GM23248 (cell line): ENCODE measurements at regions not wholly inside any gene's neighbourhood (a gene's known extent, or its start where the extent isn't known, plus 50 kb on each side); places are given as distances from the start of the nearest gene placed in this dataset.
"Not testable (repeated sequence)": the region's sequence is repeated elsewhere in the genome, so short reads cannot be mapped to it uniquely, and the experiment has no call there.

ENCODE experiments used
- DNase-seq: peaks from one replicate; pipeline ENCODE4 v3.0.0-alpha.2; 2015
- H2AFZ ChIP-seq: fragments of 200-600 bp; sonication (generic); 2 replicates; pipeline ENCODE4 v1.6.1; 2016; ENCODE audit warnings: antibody characterized with exemption
- H3F3A ChIP-seq: fragments of 200-600 bp; sonication (generic); 2 replicates; pipeline ENCODE4 v1.6.1; 2016; ENCODE audit warnings: mild to moderate bottlenecking, antibody characterized with exemption, mixed run types; ENCODE audit not compliant: insufficient read depth
- H3K27ac ChIP-seq: fragments of 200-600 bp; sonication (generic); 2 replicates; pipeline ENCODE4 v1.5.1; 2016; ENCODE audit warnings: mild to moderate bottlenecking
- H3K27me3 ChIP-seq: fragments of 200-600 bp; sonication (generic); replicated peaks from 2 replicates; pipeline ENCODE4 v1.6.1; 2016; ENCODE audit warnings: mild to moderate bottlenecking; ENCODE audit not compliant: insufficient read depth
- H3K36me3 ChIP-seq: fragments of 200-600 bp; sonication (generic); 2 replicates; pipeline ENCODE4 v1.6.1; 2016; ENCODE audit warnings: low read depth, mild to moderate bottlenecking
- H3K4me1 ChIP-seq: fragments of 200-600 bp; sonication (generic); 2 replicates; pipeline ENCODE4 v1.6.1; 2016; ENCODE audit warnings: mild to moderate bottlenecking; ENCODE audit not compliant: insufficient read depth
- H3K4me2 ChIP-seq: fragments of 200-600 bp; sonication (generic); one replicate; pipeline ENCODE4 v1.6.1; 2016; ENCODE audit warnings: mild to moderate bottlenecking; ENCODE audit not compliant: unreplicated experiment
- H3K4me3 ChIP-seq: fragments of 200-600 bp; sonication (generic); 2 replicates; pipeline ENCODE4 v1.5.1; 2016; ENCODE audit warnings: mild to moderate bottlenecking
- H3K79me2 ChIP-seq: fragments of 200-600 bp; sonication (generic); 2 replicates; pipeline ENCODE4 v1.6.1; 2016; ENCODE audit warnings: mild to moderate bottlenecking; ENCODE audit not compliant: insufficient read depth
- H3K9ac ChIP-seq: fragments of 200-600 bp; sonication (generic); 2 replicates; pipeline ENCODE4 v1.6.1; 2016; ENCODE audit warnings: mild to moderate bottlenecking
- H3K9me2 ChIP-seq: fragments of 200-600 bp; sonication (generic); 2 replicates; pipeline ENCODE4 v1.6.1; 2016; ENCODE audit warnings: mixed run types, mild to moderate bottlenecking, moderate library complexity; ENCODE audit not compliant: insufficient read depth
- H3K9me3 ChIP-seq: fragments of 200-600 bp; sonication (generic); one replicate; pipeline ENCODE4 v1.6.1; 2017; ENCODE audit warnings: low read depth
- H4K20me1 ChIP-seq: fragments of 200-600 bp; sonication (generic); 2 replicates; pipeline ENCODE4 v1.6.0; 2016; ENCODE audit not compliant: insufficient read depth
- EZH2 ChIP-seq: fragments of 200-600 bp; sonication (generic); IDR thresholded peaks from 2 replicates; pipeline ENCODE4 v1.6.1; 2018; ENCODE audit warnings: antibody characterized with exemption, mild to moderate bottlenecking; ENCODE audit not compliant: insufficient read depth, poor library complexity, severe bottlenecking
- EZH2phosphoT487 ChIP-seq: fragments of 200-600 bp; sonication (generic); IDR thresholded peaks from 2 replicates; pipeline ENCODE4 v1.6.1; 2018; ENCODE audit warnings: antibody characterized with exemption, moderate library complexity, mild to moderate bottlenecking, low read depth; ENCODE audit not compliant: insufficient read depth
- WGBS, 2 experiments: methylation state at CpG; one replicate each; pipeline ENCODE4 v1.1.6; 2015 to 2017; ENCODE audit warnings: low lambda C conversion rate in 2 of 2, low coverage in 1 of 2; ENCODE audit errors: missing lambda C conversion rate in 2 of 2; 5-methylcytosine and 5-hydroxymethylcytosine counted together
- in situ Hi-C: fragments of 300-500 bp; cut with MboI; formaldehyde crosslinking; loops from 2 replicates; pipeline ENCODE4 v1.15.0; 2020

DNA sequence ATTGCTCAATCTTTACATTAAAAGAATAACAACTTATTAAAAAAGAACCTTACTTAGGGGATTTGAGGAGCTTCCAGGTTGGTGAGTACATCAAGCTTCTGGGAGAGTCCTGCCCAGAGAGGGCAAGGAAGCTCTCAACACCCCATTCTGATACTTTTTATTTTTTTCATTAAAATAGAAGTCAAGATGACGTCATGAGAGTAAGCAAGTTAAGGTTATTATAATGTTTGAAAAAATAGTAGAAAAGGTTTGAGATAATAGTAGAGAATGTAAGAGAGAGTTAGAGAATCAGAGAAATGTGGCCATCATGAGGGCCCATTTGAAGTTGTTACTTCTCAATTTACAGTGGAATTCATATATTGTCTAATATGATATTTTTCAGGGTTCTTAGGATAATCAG, 221.0 kb upstream of the SLC16A7 start:
- no peaks in the 10 kb centered on the region for H3K79me2 ChIP-seq
- H3K4me1 ChIP-seq: no peaks in the 10 kb centered on the region
- no peaks in the 10 kb centered on the region for H3K9me2 ChIP-seq
- no peak for DNase-seq
- TF ChIP-seq EZH2: no peak
- TF ChIP-seq EZH2phosphoT487: no peak
- H3K27ac ChIP-seq: no peak overlapping the region
- H3K27me3 ChIP-seq: no peaks in the 10 kb centered on the region
- no peak overlapping the region for H2AFZ ChIP-seq
- in situ Hi-C loops: no loop called here
- no peak overlapping the region for H3K4me2 ChIP-seq
- no peaks in the 10 kb centered on the region for H3K36me3 ChIP-seq
- H3K9ac ChIP-seq: no peak overlapping the region
- H3F3A ChIP-seq: no peaks in the 10 kb centered on the region
- 79 to 81% methylated on average over 1 of the region's 1 CpG for WGBS, 2 experiments
- H3K9me3 ChIP-seq: no peaks in the 10 kb centered on the region
- no peak overlapping the region for H3K4me3 ChIP-seq
- no peaks in the 10 kb centered on the region for H4K20me1 ChIP-seq

DNA sequence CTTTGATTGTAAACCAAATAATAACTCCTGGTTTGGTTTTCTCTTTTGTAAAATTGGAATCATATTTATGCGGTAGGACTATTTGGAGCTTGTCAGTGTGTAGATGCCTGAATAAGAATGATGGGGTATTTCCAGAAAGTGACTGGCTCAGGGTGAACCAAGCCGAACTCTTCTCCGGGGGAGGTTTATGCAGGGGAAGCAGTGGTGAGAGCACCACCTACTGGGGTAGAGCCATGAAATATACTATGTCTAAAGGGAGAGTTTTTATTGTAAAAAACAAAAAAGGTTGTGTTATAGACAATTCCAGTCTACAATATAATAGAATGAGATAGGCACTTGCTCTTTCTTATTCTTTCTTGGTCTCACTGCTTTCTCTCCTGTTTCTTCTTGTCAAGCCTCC, 222.9 kb upstream of the SLC16A7 start:
- H2AFZ ChIP-seq: peak overlapping the region; percentile 50; the same call in 1 of the 2 replicates
- H4K20me1 ChIP-seq: no peaks in the 10 kb centered on the region
- no peaks in the 10 kb centered on the region for H3K9me2 ChIP-seq
- H3K4me3 ChIP-seq: no peak overlapping the region
- H3F3A ChIP-seq: no peaks in the 10 kb centered on the region
- no peak overlapping the region for H3K27ac ChIP-seq
- H3K27me3 ChIP-seq: no peaks in the 10 kb centered on the region
- H3K36me3 ChIP-seq: no peaks in the 10 kb centered on the region
- in situ Hi-C loops: no loop called here
- H3K4me1 ChIP-seq: no peaks in the 10 kb centered on the region
- no peak overlapping the region for H3K9ac ChIP-seq
- TF ChIP-seq EZH2 (no peak), EZH2phosphoT487 (no peak)
- WGBS, 2 experiments: 46 to 48% methylated on average over 3 of the region's 3 CpGs
- H3K4me2 ChIP-seq: no peak overlapping the region
- H3K79me2 ChIP-seq: no peaks in the 10 kb centered on the region
- H3K9me3 ChIP-seq: no peaks in the 10 kb centered on the region
- peak; percentile 46 for DNase-seq

DNA sequence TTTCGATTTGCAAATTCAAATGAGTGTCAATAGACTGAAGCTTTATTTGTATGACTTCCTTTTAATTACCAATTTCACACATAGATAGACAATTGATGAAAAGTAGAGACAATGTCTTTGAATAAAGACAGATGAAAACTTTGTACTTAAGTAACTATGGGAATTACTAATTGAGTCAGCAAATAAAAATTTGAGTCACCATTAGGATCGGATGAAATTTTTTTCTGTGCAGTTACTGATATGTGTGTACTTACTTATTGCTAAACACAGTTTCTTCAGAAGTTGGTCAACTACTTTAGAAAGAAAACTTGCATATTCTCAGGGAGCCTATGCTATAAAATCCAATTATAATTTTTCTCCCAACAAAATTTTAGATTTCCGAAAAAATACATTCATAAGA, 224.9 kb upstream of the SLC16A7 start:
- Histone ChIP-seq H3K36me3 (no peaks in the 10 kb centered on the region), H3K4me1 (no peaks in the 10 kb centered on the region), H3K27ac (no peak overlapping the region), H3K4me3 (no peak overlapping the region), H3K9ac (no peak overlapping the region), H3F3A (no peaks in the 10 kb centered on the region), H3K9me3 (no peaks in the 10 kb centered on the region), H4K20me1 (no peaks in the 10 kb centered on the region), H3K9me2 (no peaks in the 10 kb centered on the region), H3K27me3 (no peaks in the 10 kb centered on the region), H3K79me2 (no peaks in the 10 kb centered on the region), H3K4me2 (no peak overlapping the region), H2AFZ (peak overlapping the region; percentile 28; the same call in 1 of the 2 replicates)
- peak; percentile 10 for DNase-seq
- 71 to 72% methylated on average over 3 of the region's 3 CpGs for WGBS, 2 experiments
- no peak for TF ChIP-seq EZH2phosphoT487
- no peak for TF ChIP-seq EZH2
- in situ Hi-C loops: no loop called here

GRCh38 chr12:59365133-59365532, 230.7 kb upstream of the SLC16A7 start:
- H3K4me1 ChIP-seq: no peaks in the 10 kb centered on the region
- H2AFZ ChIP-seq: no peak overlapping the region
- 36 to 42% methylated on average over 2 of the region's 2 CpGs for WGBS, 2 experiments
- no peak overlapping the region for H3K9ac ChIP-seq
- no peak overlapping the region for H3K27ac ChIP-seq
- H3K4me3 ChIP-seq: no peak overlapping the region
- H3K9me3 ChIP-seq: no peaks in the 10 kb centered on the region
- in situ Hi-C loops: no loop called here
- no peaks in the 10 kb centered on the region for H3K27me3 ChIP-seq
- no peaks in the 10 kb centered on the region for H4K20me1 ChIP-seq
- DNase-seq: no peak
- H3K4me2 ChIP-seq: no peak overlapping the region
- H3K36me3 ChIP-seq: no peaks in the 10 kb centered on the region
- no peak for TF ChIP-seq EZH2
- no peak for TF ChIP-seq EZH2phosphoT487
- H3K9me2 ChIP-seq: no peaks in the 10 kb centered on the region; the same call in 1 of the 2 replicates
- no peaks in the 10 kb centered on the region for H3K79me2 ChIP-seq
- no peaks in the 10 kb centered on the region for H3F3A ChIP-seq

GRCh38 chr12:59357811-59358210, 238.0 kb upstream of the SLC16A7 start:
- Histone ChIP-seq H3K27me3 (no peaks in the 10 kb centered on the region), H3K79me2 (no peaks in the 10 kb centered on the region), H3K36me3 (no peaks in the 10 kb centered on the region), H3K4me2 (no peak overlapping the region), H3K9me3 (no peaks in the 10 kb centered on the region), H4K20me1 (no peaks in the 10 kb centered on the region), H3K27ac (no peak overlapping the region), H3K9ac (no peak overlapping the region), H3K9me2 (no peaks in the 10 kb centered on the region; the same call in 1 of the 2 replicates), H3F3A (no peaks in the 10 kb centered on the region), H3K4me3 (no peak overlapping the region), H3K4me1 (no peaks in the 10 kb centered on the region), H2AFZ (peak overlapping the region; percentile 56)
- no peak for DNase-seq
- in situ Hi-C loops: no loop called here
- no peak for TF ChIP-seq EZH2
- no peak for TF ChIP-seq EZH2phosphoT487
- WGBS, 2 experiments: 0 to 11% methylated on average over 1 of the region's 1 CpG

DNA sequence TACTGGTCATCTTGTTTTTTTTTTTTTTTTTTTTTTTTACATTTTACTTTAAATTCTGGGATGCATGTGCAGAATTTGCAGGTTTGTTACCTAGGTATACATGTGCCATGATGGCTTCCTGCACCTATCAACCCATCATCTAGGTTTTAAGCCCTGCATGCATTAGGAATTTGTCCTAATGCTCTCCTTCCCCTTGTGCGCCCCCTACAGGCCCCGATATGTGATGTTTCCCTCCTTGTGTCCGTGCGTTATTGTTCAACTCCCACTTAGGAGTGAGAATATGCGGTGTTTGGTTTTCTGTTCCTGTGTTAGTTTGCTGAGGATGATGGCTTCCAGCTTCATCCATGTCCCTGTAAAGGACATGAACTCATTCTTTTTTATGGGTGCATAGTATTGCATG, 249.6 kb upstream of the SLC16A7 start:
- H3K79me2 ChIP-seq, DNase-seq, H3K4me3 ChIP-seq, H3K36me3 ChIP-seq, H4K20me1 ChIP-seq, H3K27ac ChIP-seq, H3K9me3 ChIP-seq, H3F3A ChIP-seq, H3K9me2 ChIP-seq, H2AFZ ChIP-seq, H3K4me1 ChIP-seq, H3K27me3 ChIP-seq, H3K9ac ChIP-seq, H3K4me2 ChIP-seq, in situ Hi-C loops: not testable (repeated sequence)
- 45 to 53% methylated on average over 5 of the region's 5 CpGs for WGBS, 2 experiments
